ENCODE measurements at regions not wholly inside any gene's neighbourhood (a gene's known extent, or its start where the extent isn't known, plus 50 kb on each side); places are given as distances from the start of the nearest gene placed in this dataset.

- H3K23ac ChIP-seq (ENCODE audit: low read length) = no peak overlapping the region
- no peak overlapping the region for H4K91ac ChIP-seq (ENCODE audit: low read depth, low read length)
- H2AK5ac ChIP-seq (ENCODE audit: low read length) = no peak overlapping the region
- no peak overlapping the region for H4K8ac ChIP-seq (ENCODE audit: low read depth, low read length)
- no peaks in the 10 kb centered on the region for H3K79me2 ChIP-seq (ENCODE audit: control insufficient read depth, insufficient read depth, low read length, poor library complexity)
- H3K27ac ChIP-seq (ENCODE audit: low read depth, low read length) = no peak overlapping the region
- no peak overlapping the region for H2BK5ac ChIP-seq (ENCODE audit: low read depth, low read length, poor library complexity)
- DNase-seq = no peak
- no CpG with 5 or more reads among the region's 4 CpGs for WGBS (ENCODE audit: extremely low coverage, insufficient coverage, insufficient read length)
- no peak overlapping the region for H3K4ac ChIP-seq (ENCODE audit: low read depth, low read length)
- no peak overlapping the region for H3K18ac ChIP-seq (ENCODE audit: low read length)
- no peak overlapping the region for H2AFZ ChIP-seq (ENCODE audit: insufficient read depth, low read length, poor library complexity)
- no peaks in the 10 kb centered on the region for H3K79me1 ChIP-seq (ENCODE audit: low read length)
- H2BK12ac ChIP-seq (ENCODE audit: low read length) = peak overlapping the region; percentile 73
- H3K9ac ChIP-seq (ENCODE audit: low read length) = no peak overlapping the region
- H3K9me3 ChIP-seq (ENCODE audit: insufficient read depth, low read depth, low read length) = no peaks in the 10 kb centered on the region
- no peak overlapping the region for H4K12ac ChIP-seq (ENCODE audit: low read depth, low read length)
- H3K27me3 ChIP-seq (ENCODE audit: insufficient read depth, low read length) = no peaks in the 10 kb centered on the region
- H3K4me3 ChIP-seq (ENCODE audit: low read depth, low read length) = no peak overlapping the region
- no peak overlapping the region for H3K14ac ChIP-seq (ENCODE audit: low read length)
- H3K4me2 ChIP-seq (ENCODE audit: low read length) = no peak overlapping the region
- no peaks in the 10 kb centered on the region for H3K36me3 ChIP-seq (ENCODE audit: control insufficient read depth in 1 of 2, insufficient read depth in 2 of 2, low read length in 2 of 2)
- peak overlapping the region; percentile 68 for H2BK120ac ChIP-seq (ENCODE audit: insufficient read depth, low read length, poor library complexity)
- peaks cover 0 to 6% of the 10 kb centered on the region in 2 experiments for H3K4me1 ChIP-seq (ENCODE audit: control insufficient read depth in 1 of 2, insufficient read depth in 2 of 2, low read length in 2 of 2)
These were observed 87.4 kb upstream of the SOX4 start for GRCh38 chr6:21506126-21506525.

GRCh38 chr6:21507811-21508210, 85.7 kb upstream of the SOX4 start:
- Histone ChIP-seq H3K36me3 (ENCODE audit: control insufficient read depth in 1 of 2, insufficient read depth in 2 of 2, low read length in 2 of 2) (no peaks in the 10 kb centered on the region), H3K79me2 (ENCODE audit: control insufficient read depth, insufficient read depth, low read length, poor library complexity) (no peaks in the 10 kb centered on the region), H3K4me2 (ENCODE audit: low read length) (no peak overlapping the region), H3K27me3 (ENCODE audit: insufficient read depth, low read length) (no peaks in the 10 kb centered on the region), H3K27ac (ENCODE audit: low read depth, low read length) (no peak overlapping the region), H2BK12ac (ENCODE audit: low read length) (no peak overlapping the region), H4K12ac (ENCODE audit: low read depth, low read length) (no peak overlapping the region), H2BK120ac (ENCODE audit: insufficient read depth, low read length, poor library complexity) (no peak overlapping the region), H3K4me3 (ENCODE audit: low read depth, low read length) (no peak overlapping the region), H2AK5ac (ENCODE audit: low read length) (no peak overlapping the region), H3K4ac (ENCODE audit: low read depth, low read length) (no peak overlapping the region), H3K9ac (ENCODE audit: low read length) (no peak overlapping the region), H2BK5ac (ENCODE audit: low read depth, low read length, poor library complexity) (no peak overlapping the region), H4K8ac (ENCODE audit: low read depth, low read length) (no peak overlapping the region), H3K14ac (ENCODE audit: low read length) (no peak overlapping the region), H3K18ac (ENCODE audit: low read length) (no peak overlapping the region), H4K91ac (ENCODE audit: low read depth, low read length) (no peak overlapping the region), H3K23ac (ENCODE audit: low read length) (no peak overlapping the region), H2AFZ (ENCODE audit: insufficient read depth, low read length, poor library complexity) (no peak overlapping the region), H3K79me1 (ENCODE audit: low read length) (no peaks in the 10 kb centered on the region), H3K9me3 (ENCODE audit: insufficient read depth, low read depth, low read length) (no peaks in the 10 kb centered on the region), H3K4me1 (ENCODE audit: control insufficient read depth in 1 of 2, insufficient read depth in 2 of 2, low read length in 2 of 2) (peaks cover 0 to 6% of the 10 kb centered on the region in 2 experiments)
- DNase-seq = no peak
- WGBS (ENCODE audit: extremely low coverage, insufficient coverage, insufficient read length) = no CpG with 5 or more reads among the region's 2 CpGs

- Histone ChIP-seq H3K79me1 (ENCODE audit: low read length) (no peaks in the 10 kb centered on the region), H3K4me1 (ENCODE audit: control insufficient read depth in 1 of 2, insufficient read depth in 2 of 2, low read length in 2 of 2) (peaks cover 0 to 6% of the 10 kb centered on the region in 2 experiments), H2BK5ac (ENCODE audit: low read depth, low read length, poor library complexity) (no peak overlapping the region), H3K9me3 (ENCODE audit: insufficient read depth, low read depth, low read length) (no peaks in the 10 kb centered on the region), H3K14ac (ENCODE audit: low read length) (no peak overlapping the region), H3K36me3 (ENCODE audit: control insufficient read depth in 1 of 2, insufficient read depth in 2 of 2, low read length in 2 of 2) (no peaks in the 10 kb centered on the region), H3K9ac (ENCODE audit: low read length) (no peak overlapping the region), H3K79me2 (ENCODE audit: control insufficient read depth, insufficient read depth, low read length, poor library complexity) (no peaks in the 10 kb centered on the region), H3K18ac (ENCODE audit: low read length) (no peak overlapping the region), H3K27ac (ENCODE audit: low read depth, low read length) (no peak overlapping the region), H2BK120ac (ENCODE audit: insufficient read depth, low read length, poor library complexity) (no peak overlapping the region), H3K27me3 (ENCODE audit: insufficient read depth, low read length) (no peaks in the 10 kb centered on the region), H3K4me3 (ENCODE audit: low read depth, low read length) (no peak overlapping the region), H3K4ac (ENCODE audit: low read depth, low read length) (no peak overlapping the region), H3K4me2 (ENCODE audit: low read length) (no peak overlapping the region), H2AK5ac (ENCODE audit: low read length) (no peak overlapping the region), H2BK12ac (ENCODE audit: low read length) (no peak overlapping the region), H2AFZ (ENCODE audit: insufficient read depth, low read length, poor library complexity) (no peak overlapping the region), H4K91ac (ENCODE audit: low read depth, low read length) (no peak overlapping the region), H3K23ac (ENCODE audit: low read length) (no peak overlapping the region), H4K8ac (ENCODE audit: low read depth, low read length) (no peak overlapping the region), H4K12ac (ENCODE audit: low read depth, low read length) (no peak overlapping the region)
- no peak for DNase-seq
- WGBS (ENCODE audit: extremely low coverage, insufficient coverage, insufficient read length) = no CpG with 5 or more reads among the region's 4 CpGs
These were observed 84.8 kb upstream of the SOX4 start for GRCh38 chr6:21508753-21509152.

GRCh38 chr6:21511891-21512550, 81.5 kb upstream of the SOX4 start:
- Histone ChIP-seq H4K91ac (ENCODE audit: low read depth, low read length) (no peak overlapping the region), H3K4me1 (ENCODE audit: control insufficient read depth in 1 of 2, insufficient read depth in 2 of 2, low read length in 2 of 2) (no peaks in the 10 kb centered on the region), H2BK120ac (ENCODE audit: insufficient read depth, low read length, poor library complexity) (no peak overlapping the region), H3K4me3 (ENCODE audit: low read depth, low read length) (no peak overlapping the region), H3K14ac (ENCODE audit: low read length) (no peak overlapping the region), H3K79me1 (ENCODE audit: low read length) (no peaks in the 10 kb centered on the region), H2AK5ac (ENCODE audit: low read length) (no peak overlapping the region), H4K12ac (ENCODE audit: low read depth, low read length) (no peak overlapping the region), H3K27ac (ENCODE audit: low read depth, low read length) (no peak overlapping the region), H3K27me3 (ENCODE audit: insufficient read depth, low read length) (no peaks in the 10 kb centered on the region), H3K18ac (ENCODE audit: low read length) (no peak overlapping the region), H2BK5ac (ENCODE audit: low read depth, low read length, poor library complexity) (no peak overlapping the region), H3K9me3 (ENCODE audit: insufficient read depth, low read depth, low read length) (no peaks in the 10 kb centered on the region), H3K79me2 (ENCODE audit: control insufficient read depth, insufficient read depth, low read length, poor library complexity) (no peaks in the 10 kb centered on the region), H3K4ac (ENCODE audit: low read depth, low read length) (no peak overlapping the region), H3K23ac (ENCODE audit: low read length) (no peak overlapping the region), H3K4me2 (ENCODE audit: low read length) (no peak overlapping the region), H2BK12ac (ENCODE audit: low read length) (no peak overlapping the region), H4K8ac (ENCODE audit: low read depth, low read length) (no peak overlapping the region), H3K9ac (ENCODE audit: low read length) (no peak overlapping the region), H2AFZ (ENCODE audit: insufficient read depth, low read length, poor library complexity) (no peak overlapping the region), H3K36me3 (ENCODE audit: control insufficient read depth in 1 of 2, insufficient read depth in 2 of 2, low read length in 2 of 2) (no peaks in the 10 kb centered on the region)
- no peak for DNase-seq
- no CpG with 5 or more reads among the region's 6 CpGs for WGBS (ENCODE audit: extremely low coverage, insufficient coverage, insufficient read length)
